Osteoblast (primary cell): ENCODE measurements at regions not wholly inside any gene's neighbourhood (a gene's known extent, or its start where the extent isn't known, plus 50 kb on each side); places are given as distances from the start of the nearest gene placed in this dataset.

Experiments
- DNase-seq: peaks from one replicate; pipeline ENCODE4 v3.0.0; 2011; ENCODE audit warnings: low spot score, mixed read lengths; ENCODE audit not compliant: insufficient read length; ENCODE audit errors: missing footprints
- H2AFZ ChIP-seq: 2 replicates; pipeline ENCODE4 v1.6.0; 2011; ENCODE audit warnings: mild to moderate bottlenecking, low read length
- H3K27ac ChIP-seq: 2 replicates; pipeline ENCODE4 v1.5.1; 2011; ENCODE audit warnings: mild to moderate bottlenecking, low read depth, low read length, moderate library complexity
- H3K27me3 ChIP-seq: 2 replicates; pipeline ENCODE4 v1.6.0; 2012; ENCODE audit warnings: mild to moderate bottlenecking, control low read depth, inconsistent platforms, low read length, moderate library complexity; ENCODE audit not compliant: insufficient read depth
- H3K36me3 ChIP-seq: 2 replicates; pipeline ENCODE4 v1.5.1; 2011; ENCODE audit warnings: mild to moderate bottlenecking, low read length, control low read depth, moderate library complexity; ENCODE audit not compliant: insufficient read depth
- H3K4me1 ChIP-seq: 2 replicates; pipeline ENCODE4 v1.5.1; 2011; ENCODE audit warnings: mild to moderate bottlenecking, low read length, control low read depth, moderate library complexity; ENCODE audit not compliant: insufficient read depth
- H3K4me2 ChIP-seq: 2 replicates; pipeline ENCODE4 v1.6.0; 2011; ENCODE audit warnings: mild to moderate bottlenecking, low read length; ENCODE audit not compliant: insufficient read depth
- H3K4me3 ChIP-seq: fragments of 200-600 bp; sonication (generic); 3 replicates; pipeline ENCODE4 v1.5.1; 2012; ENCODE audit warnings: mild to moderate bottlenecking, low read length, inconsistent platforms; ENCODE audit not compliant: insufficient read depth
- H3K79me2 ChIP-seq: 2 replicates; pipeline ENCODE4 v1.6.0; 2012; ENCODE audit warnings: mild to moderate bottlenecking, low read length, control low read depth, inconsistent platforms; ENCODE audit not compliant: insufficient read depth
- H3K9me3 ChIP-seq: 2 replicates; pipeline ENCODE4 v1.5.1; 2011; ENCODE audit warnings: low read depth, low read length, control low read depth
- H4K20me1 ChIP-seq: 2 replicates; pipeline ENCODE4 v1.6.0; 2012; ENCODE audit warnings: mild to moderate bottlenecking, low read length, control low read depth; ENCODE audit not compliant: insufficient read depth
- TF ChIP-seq, protein P1 (sequence below): IDR thresholded peaks from 2 replicates; pipeline ENCODE4 v1.5.1; 2011; ENCODE audit warnings: mild to moderate bottlenecking, low read depth, low read length, moderate library complexity; ENCODE audit errors: extremely low read depth

- H3K79me2 ChIP-seq: no peaks in the 10 kb centered on the region
- H2AFZ ChIP-seq: no peak overlapping the region
- H3K9me3 ChIP-seq: no peaks in the 10 kb centered on the region
- no peak overlapping the region for H3K27ac ChIP-seq
- H3K4me3 ChIP-seq: no peak overlapping the region
- H3K4me2 ChIP-seq: no peak overlapping the region
- no peak for DNase-seq
- TF ChIP-seq, protein P1, sequence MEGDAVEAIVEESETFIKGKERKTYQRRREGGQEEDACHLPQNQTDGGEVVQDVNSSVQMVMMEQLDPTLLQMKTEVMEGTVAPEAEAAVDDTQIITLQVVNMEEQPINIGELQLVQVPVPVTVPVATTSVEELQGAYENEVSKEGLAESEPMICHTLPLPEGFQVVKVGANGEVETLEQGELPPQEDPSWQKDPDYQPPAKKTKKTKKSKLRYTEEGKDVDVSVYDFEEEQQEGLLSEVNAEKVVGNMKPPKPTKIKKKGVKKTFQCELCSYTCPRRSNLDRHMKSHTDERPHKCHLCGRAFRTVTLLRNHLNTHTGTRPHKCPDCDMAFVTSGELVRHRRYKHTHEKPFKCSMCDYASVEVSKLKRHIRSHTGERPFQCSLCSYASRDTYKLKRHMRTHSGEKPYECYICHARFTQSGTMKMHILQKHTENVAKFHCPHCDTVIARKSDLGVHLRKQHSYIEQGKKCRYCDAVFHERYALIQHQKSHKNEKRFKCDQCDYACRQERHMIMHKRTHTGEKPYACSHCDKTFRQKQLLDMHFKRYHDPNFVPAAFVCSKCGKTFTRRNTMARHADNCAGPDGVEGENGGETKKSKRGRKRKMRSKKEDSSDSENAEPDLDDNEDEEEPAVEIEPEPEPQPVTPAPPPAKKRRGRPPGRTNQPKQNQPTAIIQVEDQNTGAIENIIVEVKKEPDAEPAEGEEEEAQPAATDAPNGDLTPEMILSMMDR: no peak
- no peaks in the 10 kb centered on the region for H4K20me1 ChIP-seq
- peaks cover 6% of the 10 kb centered on the region for H3K27me3 ChIP-seq
- peaks cover 30% of the 10 kb centered on the region for H3K4me1 ChIP-seq
- no peaks in the 10 kb centered on the region for H3K36me3 ChIP-seq
These were observed 78.4 kb downstream of the ADAMTS15 start for GRCh38 chr11:130526846-130527245.

GRCh38 chr11:130527636-130528297 is 79.3 kb downstream of the ADAMTS15 start:
- TF ChIP-seq, protein P1: no peak
- Histone ChIP-seq H2AFZ (no peak overlapping the region), H3K79me2 (no peaks in the 10 kb centered on the region), H3K27ac (no peak overlapping the region), H4K20me1 (no peaks in the 10 kb centered on the region), H3K9me3 (no peaks in the 10 kb centered on the region), H3K36me3 (no peaks in the 10 kb centered on the region), H3K4me2 (no peak overlapping the region), H3K4me1 (peaks cover 21% of the 10 kb centered on the region), H3K27me3 (peaks cover 6% of the 10 kb centered on the region), H3K4me3 (no peak overlapping the region)
- DNase-seq: no peak

DNA sequence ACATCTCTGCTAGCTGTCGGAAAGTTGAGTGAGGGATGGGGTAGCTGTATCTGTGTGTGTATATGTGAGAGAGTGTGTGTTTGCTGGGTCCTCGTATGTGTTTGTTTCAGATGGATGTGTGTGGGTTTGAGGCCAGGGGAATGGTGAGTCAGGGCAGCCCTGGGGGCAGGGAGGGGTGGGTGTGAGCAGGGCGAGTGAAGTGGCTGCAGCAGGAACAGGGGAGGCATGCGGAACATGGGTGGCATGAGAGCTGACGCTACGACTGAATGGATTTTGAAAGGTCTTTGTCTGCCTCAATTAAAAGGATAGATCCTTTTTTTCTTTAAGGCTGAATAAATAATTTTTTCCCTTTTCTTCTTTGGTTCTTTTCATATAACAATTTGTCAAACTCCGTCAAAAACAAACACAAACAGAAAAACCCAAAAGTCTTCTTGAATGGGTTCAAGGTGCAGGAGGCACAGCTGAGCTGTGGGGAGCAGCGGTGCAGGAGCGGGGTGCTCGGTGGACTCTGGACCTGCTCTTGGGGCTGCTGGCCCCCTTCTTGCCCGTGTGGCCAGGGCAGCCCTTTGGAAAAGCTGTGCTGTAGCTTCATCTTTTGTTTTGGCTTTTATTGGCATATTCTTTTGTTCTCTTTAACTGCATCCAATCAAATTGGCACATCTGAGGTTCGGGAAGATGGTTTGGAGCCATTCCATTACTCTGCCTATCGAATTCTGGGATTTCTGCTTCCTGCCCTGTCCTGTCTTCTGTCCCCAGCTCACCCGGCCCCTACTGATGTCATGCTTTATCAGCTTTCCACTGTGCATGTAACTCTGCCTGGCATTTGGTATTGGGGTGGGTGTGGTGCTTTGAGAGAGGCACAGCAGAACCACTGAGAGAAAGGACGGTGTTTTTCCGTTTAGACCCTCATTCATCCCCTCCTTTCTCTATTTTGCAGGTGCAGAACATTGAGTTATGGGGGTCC is 80.1 kb downstream of the ADAMTS15 start:
- no peak overlapping the region for H2AFZ ChIP-seq
- H4K20me1 ChIP-seq: no peaks in the 10 kb centered on the region
- TF ChIP-seq, protein P1: no peak
- H3K27me3 ChIP-seq: peaks cover 6% of the 10 kb centered on the region
- H3K4me1 ChIP-seq: peaks cover 13% of the 10 kb centered on the region
- no peaks in the 10 kb centered on the region for H3K9me3 ChIP-seq
- no peaks in the 10 kb centered on the region for H3K79me2 ChIP-seq
- H3K27ac ChIP-seq: no peak overlapping the region
- no peak overlapping the region for H3K4me2 ChIP-seq
- no peak for DNase-seq
- no peak overlapping the region for H3K4me3 ChIP-seq
- H3K36me3 ChIP-seq: no peaks in the 10 kb centered on the region

GRCh38 chr11:130529366-130529765 is 80.9 kb downstream of the ADAMTS15 start:
- no peak overlapping the region for H2AFZ ChIP-seq
- H3K4me3 ChIP-seq: no peak overlapping the region
- DNase-seq: no peak
- no peak overlapping the region for H3K27ac ChIP-seq
- H3K4me1 ChIP-seq: peaks cover 9% of the 10 kb centered on the region
- H4K20me1 ChIP-seq: no peaks in the 10 kb centered on the region
- no peaks in the 10 kb centered on the region for H3K79me2 ChIP-seq
- TF ChIP-seq, protein P1: no peak
- no peaks in the 10 kb centered on the region for H3K9me3 ChIP-seq
- no peaks in the 10 kb centered on the region for H3K36me3 ChIP-seq
- no peak overlapping the region for H3K4me2 ChIP-seq
- peaks cover 10% of the 10 kb centered on the region for H3K27me3 ChIP-seq
